ENCODE measurements at regions not wholly inside any gene's neighbourhood (a gene's known extent, or its start where the extent isn't known, plus 50 kb on each side); places are given as distances from the start of the nearest gene placed in this dataset.

DNA sequence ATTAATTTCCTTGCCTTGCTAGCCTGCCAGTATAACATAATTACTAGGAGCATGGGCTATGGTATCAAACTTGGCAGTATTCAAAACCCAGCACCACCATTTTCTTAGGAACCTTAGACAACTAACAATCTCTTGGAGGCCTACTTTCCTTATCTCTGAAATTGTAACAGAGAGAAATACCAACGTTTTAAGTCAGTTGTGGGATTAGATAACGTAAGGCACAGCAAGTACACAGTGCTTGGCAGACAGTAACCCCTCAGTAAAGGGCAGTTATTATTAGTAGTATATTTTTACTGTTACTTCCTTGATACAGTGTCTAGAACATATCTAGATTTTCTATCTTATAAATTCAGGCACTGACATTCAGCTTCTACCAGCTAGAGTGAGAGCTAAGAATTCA lies 309.6 kb downstream of the ACTL7B start:
- H3K9me3 Mint-ChIP-seq: no peaks in the 10 kb centered on the region
- intact Hi-C loops (cut with micrococcal nuclease): no loop called here
- no peak for TF ChIP-seq CTCF (IDR thresholded peaks at IDR 0.05)
- no peak for DNase-seq
- no peak overlapping the region for H3K4me3 Mint-ChIP-seq
- no peaks in the 10 kb centered on the region for H3K36me3 Mint-ChIP-seq (ENCODE audit: low read depth)
- POLR2A ChIA-PET: no interaction called here
- no peaks in the 10 kb centered on the region for H3K4me1 Mint-ChIP-seq
- H3K27ac Mint-ChIP-seq: no peak overlapping the region
- CTCF ChIA-PET: interaction anchor here (0.9 kb wide), 1 partner anchor 9 kb away, joined by 3 read pairs; no protein-coding TSS in a partner anchor
- peaks cover 3% of the 10 kb centered on the region for H3K27me3 Mint-ChIP-seq
- ATAC-seq (ENCODE audit: low read depth): no peak

- no peak for ATAC-seq (ENCODE audit: low read depth)
- H3K36me3 Mint-ChIP-seq (ENCODE audit: low read depth): no peaks in the 10 kb centered on the region
- DNase-seq: no peak
- no peaks in the 10 kb centered on the region for H3K9me3 Mint-ChIP-seq
- TF ChIP-seq CTCF (IDR thresholded peaks at IDR 0.05): no peak
- H3K27ac Mint-ChIP-seq: no peak overlapping the region
- no peak overlapping the region for H3K4me3 Mint-ChIP-seq
- POLR2A ChIA-PET: no interaction called here
- no peaks in the 10 kb centered on the region for H3K4me1 Mint-ChIP-seq
- CTCF ChIA-PET: no interaction called here
- intact Hi-C loops (cut with micrococcal nuclease): no loop called here
- H3K27me3 Mint-ChIP-seq: peaks cover 3% of the 10 kb centered on the region
These were observed 310.4 kb downstream of the ACTL7B start for GRCh38 chr9:108545436-108545835.

DNA sequence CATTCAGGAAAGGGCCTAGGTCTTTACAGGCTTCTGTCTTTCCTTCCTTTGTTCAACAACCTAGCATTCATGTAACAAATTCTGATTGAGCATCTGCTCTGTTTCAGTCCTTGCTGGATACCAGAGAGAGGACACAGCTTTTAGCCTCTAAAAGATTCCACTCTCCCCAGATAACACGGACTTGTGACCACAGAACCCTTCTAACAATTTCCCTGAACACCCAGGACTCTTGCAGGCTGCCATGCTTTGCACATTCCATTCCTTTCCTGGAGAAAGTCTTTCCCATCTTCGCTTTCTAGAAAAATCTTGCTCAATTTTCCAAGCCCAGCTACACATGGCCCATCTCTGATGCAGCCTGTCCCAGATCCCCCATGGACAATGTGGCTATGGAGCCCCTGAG lies 310.9 kb downstream of the ACTL7B start:
- DNase-seq (no peak), ATAC-seq (ENCODE audit: low read depth) (no peak)
- ChIA-PET POLR2A (no interaction called here), CTCF (no interaction called here)
- H3K27ac Mint-ChIP-seq: no peak overlapping the region
- H3K27me3 Mint-ChIP-seq: peaks cover 3% of the 10 kb centered on the region
- no peak overlapping the region for H3K4me3 Mint-ChIP-seq
- no peaks in the 10 kb centered on the region for H3K9me3 Mint-ChIP-seq
- intact Hi-C loops (cut with micrococcal nuclease): no loop called here
- H3K36me3 Mint-ChIP-seq (ENCODE audit: low read depth): no peaks in the 10 kb centered on the region
- TF ChIP-seq CTCF (IDR thresholded peaks at IDR 0.05): no peak
- no peaks in the 10 kb centered on the region for H3K4me1 Mint-ChIP-seq

DNA sequence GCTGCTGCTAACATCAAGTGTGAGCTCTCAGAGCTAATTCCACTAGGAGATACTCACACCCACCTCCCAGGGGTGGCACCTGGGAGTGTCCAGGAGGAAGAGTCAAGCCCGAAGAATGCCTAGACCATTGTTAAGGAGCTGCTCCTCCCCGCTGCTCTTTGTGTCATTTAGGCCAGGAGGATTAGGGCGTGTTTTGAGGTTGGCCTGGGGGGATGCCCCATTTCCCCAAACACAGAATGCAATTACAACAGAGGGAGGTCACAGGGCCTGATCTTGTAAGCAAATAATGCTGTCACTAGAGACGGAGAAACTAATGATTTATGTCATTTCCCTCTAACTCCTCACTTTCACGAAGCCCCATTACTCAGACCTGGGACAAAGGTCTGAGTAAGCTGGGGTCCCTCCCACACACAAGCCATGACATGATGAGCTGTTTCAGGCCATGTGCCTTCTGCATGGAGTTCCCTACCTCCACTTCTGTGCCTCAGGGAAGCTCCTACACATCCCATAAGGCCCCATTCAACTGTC lies 312.5 kb downstream of the ACTL7B start:
- ATAC-seq (ENCODE audit: low read depth) (no peak), DNase-seq (no peak)
- intact Hi-C loops (cut with micrococcal nuclease): no loop called here
- peaks cover 3% of the 10 kb centered on the region for H3K27me3 Mint-ChIP-seq
- H3K27ac Mint-ChIP-seq: no peak overlapping the region
- no peaks in the 10 kb centered on the region for H3K4me1 Mint-ChIP-seq
- no peaks in the 10 kb centered on the region for H3K36me3 Mint-ChIP-seq (ENCODE audit: low read depth)
- H3K9me3 Mint-ChIP-seq: no peaks in the 10 kb centered on the region
- ChIA-PET CTCF (no interaction called here), POLR2A (no interaction called here)
- no peak for TF ChIP-seq CTCF (IDR thresholded peaks at IDR 0.05)
- no peak overlapping the region for H3K4me3 Mint-ChIP-seq

DNA sequence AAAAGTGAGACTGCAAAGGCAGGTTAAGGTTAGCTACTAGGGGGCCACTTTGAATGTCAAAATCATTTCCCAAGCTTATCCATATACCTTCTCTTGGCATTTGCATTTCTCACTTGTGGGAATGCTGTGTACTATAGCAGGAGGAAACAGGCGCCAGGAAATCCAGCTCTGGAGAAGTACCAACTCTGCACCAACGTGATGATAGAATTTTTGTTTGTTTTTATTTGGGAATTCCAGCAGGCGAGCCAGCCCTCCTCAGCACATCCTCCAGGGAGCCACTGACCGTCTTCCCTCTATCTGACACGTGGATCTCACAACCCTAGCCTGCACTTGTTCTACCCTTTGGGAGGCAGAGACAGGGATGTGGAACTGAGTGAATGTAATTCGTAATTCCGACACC lies 318.0 kb downstream of the ACTL7B start:
- Mint-ChIP-seq H3K27ac (no peak overlapping the region), H3K27me3 (peaks cover 4% of the 10 kb centered on the region), H3K4me3 (no peak overlapping the region), H3K36me3 (ENCODE audit: low read depth) (no peaks in the 10 kb centered on the region), H3K9me3 (no peaks in the 10 kb centered on the region), H3K4me1 (no peaks in the 10 kb centered on the region)
- intact Hi-C loops (cut with micrococcal nuclease): no loop called here
- ChIA-PET CTCF (interaction anchor here (1.1 kb wide), 1 partner anchor 9 kb away, joined by 3 read pairs; no protein-coding TSS in a partner anchor), POLR2A (no interaction called here)
- no peak for ATAC-seq (ENCODE audit: low read depth)
- no peak for DNase-seq
- no peak for TF ChIP-seq CTCF (IDR thresholded peaks at IDR 0.05)
